NCI-H2107 treated with DMSO at 0.1 percent for 48 hours (cell line): ENCODE measurements at regions not wholly inside any gene's neighbourhood (a gene's known extent, or its start where the extent isn't known, plus 50 kb on each side); places are given as distances from the start of the nearest gene placed in this dataset.

Experiments used
- DNase-seq: peaks from one replicate; lab custom pipeline; 2025; ENCODE audit not compliant: unreplicated experiment; lab: John Stamatoyannopoulos, UW

GRCh38 chr1:222243902-222244301, 304.0 kb downstream of the HHIPL2 start:
- DNase-seq = no peak

GRCh38 chr1:222242492-222242891, 305.4 kb downstream of the HHIPL2 start:
- no peak for DNase-seq

GRCh38 chr1:222241410-222241809, 306.5 kb downstream of the HHIPL2 start:
- no peak for DNase-seq

GRCh38 chr1:222240536-222241181, 307.2 kb downstream of the HHIPL2 start:
- no peak for DNase-seq

GRCh38 chr1:222239130-222239529, 308.8 kb downstream of the HHIPL2 start:
- no peak for DNase-seq

GRCh38 chr1:222234351-222234750, 313.6 kb downstream of the HHIPL2 start:
- DNase-seq = no peak

- DNase-seq = no peak
These were observed 314.3 kb downstream of the HHIPL2 start for GRCh38 chr1:222233444-222234158.

GRCh38 chr1:222232842-222233241, 315.1 kb downstream of the HHIPL2 start:
- no peak for DNase-seq

GRCh38 chr1:222229672-222230312, 318.1 kb downstream of the HHIPL2 start:
- DNase-seq = no peak

- DNase-seq = no peak
These were observed 322.6 kb downstream of the HHIPL2 start for GRCh38 chr1:222225316-222225691.

GRCh38 chr1:222224636-222225315, 323.1 kb downstream of the HHIPL2 start:
- DNase-seq = no peak

- DNase-seq = no peak
These were observed 323.7 kb downstream of the HHIPL2 start for GRCh38 chr1:222224156-222224555.

- no peak for DNase-seq
These were observed 324.9 kb downstream of the HHIPL2 start for GRCh38 chr1:222223010-222223409.

GRCh38 chr1:222216255-222216754, 331.6 kb downstream of the HHIPL2 start:
- DNase-seq = no peak

- no peak for DNase-seq
These were observed 337.1 kb downstream of the HHIPL2 start for GRCh38 chr1:222210776-222211175.

GRCh38 chr1:222204475-222204874, 343.4 kb downstream of the HHIPL2 start:
- no peak for DNase-seq

- no peak for DNase-seq
These were observed 345.1 kb downstream of the HHIPL2 start for GRCh38 chr1:222202831-222203230.

- no peak for DNase-seq
These were observed 351.2 kb downstream of the HHIPL2 start for GRCh38 chr1:222196736-222197135.

GRCh38 chr1:222196288-222196687, 351.6 kb downstream of the HHIPL2 start:
- no peak for DNase-seq

GRCh38 chr1:222195857-222196256, 352.0 kb downstream of the HHIPL2 start:
- no peak for DNase-seq

GRCh38 chr1:222189218-222189617, 358.7 kb downstream of the HHIPL2 start:
- DNase-seq = no peak
